ENCODE measurements at regions not wholly inside any gene's neighbourhood (a gene's known extent, or its start where the extent isn't known, plus 50 kb on each side); places are given as distances from the start of the nearest gene placed in this dataset.

DNA sequence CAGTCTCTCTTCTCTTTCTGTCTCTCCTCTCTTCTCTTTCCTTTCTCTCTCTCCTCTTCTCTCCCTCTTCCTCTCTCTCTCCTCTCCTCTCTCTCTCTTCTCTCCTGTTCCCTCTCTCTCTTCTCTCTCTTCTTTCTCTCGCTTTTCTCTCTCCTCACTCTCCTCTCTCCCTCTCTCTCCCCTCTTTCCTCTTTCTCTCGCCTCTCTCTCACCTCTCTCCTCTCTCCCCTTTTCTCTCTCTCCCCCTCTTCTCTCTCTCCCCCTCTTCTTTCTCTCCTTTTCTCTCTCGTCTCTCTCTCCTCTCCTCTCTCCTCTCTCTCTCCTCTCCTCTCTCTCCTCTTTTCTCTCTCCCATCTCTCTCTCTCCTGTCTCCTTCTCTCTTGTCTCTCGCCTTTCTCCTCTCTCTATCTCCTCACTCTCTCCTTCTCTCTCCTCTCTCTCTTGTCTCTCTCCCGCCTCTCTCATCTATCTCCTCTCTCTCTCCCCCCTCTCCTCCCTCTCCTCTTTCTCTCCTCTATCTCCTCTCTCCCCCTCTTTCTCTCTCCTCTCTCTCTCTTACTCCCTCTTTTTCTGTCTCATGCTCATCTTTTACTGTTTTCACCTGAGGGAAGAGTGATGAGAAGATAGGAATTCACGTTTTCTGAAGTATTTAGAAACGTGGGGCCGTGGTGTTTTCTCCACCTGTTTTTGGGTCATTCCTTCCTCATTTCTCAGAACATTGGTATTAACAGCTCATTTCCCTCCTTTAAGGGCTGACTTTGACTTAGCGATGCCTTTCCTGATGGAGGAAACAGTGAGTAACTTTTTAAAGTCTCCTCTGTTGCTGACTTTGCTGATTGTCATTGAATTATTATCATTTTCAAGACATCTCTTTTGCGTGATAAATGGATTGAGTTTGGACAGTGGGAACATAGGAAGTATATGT is 80.6 kb upstream of the CD99 start:
- no peaks in the 10 kb centered on the region for H3K9me3 ChIP-seq

DNA sequence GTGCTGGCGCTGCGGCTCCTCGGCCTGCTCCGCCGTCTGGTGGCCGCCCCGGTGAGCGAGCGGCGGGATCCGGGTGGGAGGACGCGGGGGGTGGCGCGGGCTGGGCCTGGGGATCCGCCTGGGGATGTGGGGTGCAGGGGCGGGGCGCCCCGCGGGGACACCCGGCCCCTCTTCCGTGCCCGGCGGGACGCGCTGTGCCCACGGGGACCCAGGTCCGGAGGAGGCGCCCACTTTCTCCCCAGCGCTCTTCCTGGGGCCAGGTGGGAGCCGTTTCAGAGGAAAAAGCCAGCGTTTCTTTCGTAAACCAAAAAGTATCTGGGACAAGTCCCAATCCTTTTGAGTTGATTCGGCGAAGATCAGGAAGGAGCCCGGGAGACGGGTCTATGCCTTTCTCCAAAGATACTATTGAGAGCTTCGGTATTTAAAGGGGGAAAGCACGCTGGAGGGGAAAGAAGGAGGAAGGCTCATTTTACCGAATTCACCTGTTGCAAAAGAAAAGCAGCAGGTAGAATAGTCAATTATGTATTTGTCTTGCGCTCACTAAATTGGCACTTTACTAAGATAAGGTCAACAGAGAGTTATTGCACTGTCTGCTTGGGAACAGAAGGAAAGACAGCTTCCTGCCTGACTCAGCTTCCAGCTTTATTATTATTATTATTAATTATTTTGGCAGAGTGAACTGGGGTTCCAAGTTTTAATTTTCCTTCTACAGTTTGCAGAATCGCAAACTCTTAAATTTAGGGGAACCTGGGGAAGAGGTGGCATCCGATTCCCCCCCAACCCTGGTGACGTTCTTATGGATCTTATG is 81.5 kb upstream of the CD99 start:
- Histone ChIP-seq H3K9me3 (no peaks in the 10 kb centered on the region), H3K4me1 (replicated peaks) (no peaks in the 10 kb centered on the region), H3K4me3 (peak overlapping the region; percentile 80 to 87), H3K27me3 (replicated peaks; ENCODE audit: insufficient read depth) (no peaks in the 10 kb centered on the region), H3K27ac (peak overlapping the region; percentile 80 to 82), H3K36me3 (no peaks in the 10 kb centered on the region)
- intact Hi-C loops (cut with DNase I) = loop anchor here (5.0 kb wide), 1 partner anchor 83 kb away; the partner anchor contains the start of gene CD99
- TF ChIP-seq POLR2AphosphoS5 (IDR thresholded peaks at IDR 0.05) (no peak), POLR2A (IDR thresholded peaks at IDR 0.05) (no peak)
- TF ChIP-seq, protein P1, sequence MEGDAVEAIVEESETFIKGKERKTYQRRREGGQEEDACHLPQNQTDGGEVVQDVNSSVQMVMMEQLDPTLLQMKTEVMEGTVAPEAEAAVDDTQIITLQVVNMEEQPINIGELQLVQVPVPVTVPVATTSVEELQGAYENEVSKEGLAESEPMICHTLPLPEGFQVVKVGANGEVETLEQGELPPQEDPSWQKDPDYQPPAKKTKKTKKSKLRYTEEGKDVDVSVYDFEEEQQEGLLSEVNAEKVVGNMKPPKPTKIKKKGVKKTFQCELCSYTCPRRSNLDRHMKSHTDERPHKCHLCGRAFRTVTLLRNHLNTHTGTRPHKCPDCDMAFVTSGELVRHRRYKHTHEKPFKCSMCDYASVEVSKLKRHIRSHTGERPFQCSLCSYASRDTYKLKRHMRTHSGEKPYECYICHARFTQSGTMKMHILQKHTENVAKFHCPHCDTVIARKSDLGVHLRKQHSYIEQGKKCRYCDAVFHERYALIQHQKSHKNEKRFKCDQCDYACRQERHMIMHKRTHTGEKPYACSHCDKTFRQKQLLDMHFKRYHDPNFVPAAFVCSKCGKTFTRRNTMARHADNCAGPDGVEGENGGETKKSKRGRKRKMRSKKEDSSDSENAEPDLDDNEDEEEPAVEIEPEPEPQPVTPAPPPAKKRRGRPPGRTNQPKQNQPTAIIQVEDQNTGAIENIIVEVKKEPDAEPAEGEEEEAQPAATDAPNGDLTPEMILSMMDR (IDR thresholded peaks at IDR 0.05) = no peak
- DNase-seq (ENCODE audit: low spot score) = no peak
- WGBS = under 1% methylated on average over 38 of the region's 44 CpGs

More for the DNA sequence above, 80.6 kb upstream of the CD99 start:
- H3K27ac ChIP-seq = no peak overlapping the region
- no peak for TF ChIP-seq POLR2A (IDR thresholded peaks at IDR 0.05)
- no peak for TF ChIP-seq POLR2AphosphoS5 (IDR thresholded peaks at IDR 0.05)
- TF ChIP-seq, protein P1 (IDR thresholded peaks at IDR 0.05) = no peak
- H3K27me3 ChIP-seq (replicated peaks; ENCODE audit: insufficient read depth) = no peaks in the 10 kb centered on the region
- intact Hi-C loops (cut with DNase I) = loop anchor here (5.0 kb wide), 1 partner anchor 82 kb away; the partner anchor contains the start of gene CD99
- H3K4me1 ChIP-seq (replicated peaks) = no peaks in the 10 kb centered on the region
- H3K4me3 ChIP-seq = peak overlapping the region; percentile 80 to 87
- H3K36me3 ChIP-seq = no peaks in the 10 kb centered on the region
- DNase-seq (ENCODE audit: low spot score) = no peak
- 29% methylated on average over 10 of the region's 10 CpGs for WGBS

DNA sequence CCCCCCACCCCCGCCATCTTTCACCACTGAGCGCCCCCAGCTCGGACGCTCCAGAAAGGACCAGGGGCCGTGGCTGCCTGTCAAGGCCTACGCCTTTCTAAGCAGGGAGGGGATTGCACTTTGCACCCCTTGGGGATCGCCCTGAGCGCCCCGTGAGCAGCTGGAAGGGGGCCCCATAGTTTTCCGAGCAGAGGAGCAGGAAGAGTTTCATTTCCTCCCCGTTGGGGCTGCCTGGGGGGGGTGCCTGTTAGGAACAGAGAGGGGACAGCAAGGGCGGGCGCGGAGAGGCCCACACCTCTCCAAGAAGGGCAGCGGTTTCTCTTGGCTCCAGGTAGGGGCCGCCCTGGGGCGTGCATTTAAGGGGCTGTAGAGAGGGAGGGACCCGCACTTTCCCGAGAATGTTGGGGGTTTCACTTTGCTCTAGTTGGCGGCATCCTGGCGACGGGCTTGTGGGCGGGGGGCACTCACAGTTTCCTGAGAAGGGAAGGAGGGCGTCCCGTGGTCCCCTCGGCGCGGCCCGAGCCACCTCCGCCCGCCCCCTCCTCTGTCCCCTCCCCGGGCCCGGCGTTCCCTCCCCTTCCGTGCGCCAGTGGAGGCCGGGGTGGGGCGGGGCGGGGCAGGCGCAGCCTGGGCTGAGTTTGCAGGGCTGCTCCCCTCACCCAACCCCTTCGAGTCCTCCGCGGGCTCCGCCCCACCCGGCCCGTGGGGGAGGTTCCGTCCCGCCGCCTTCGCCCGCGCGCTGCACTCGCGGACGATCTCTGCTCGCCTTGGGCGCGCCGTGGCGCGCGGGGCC is 82.3 kb upstream of the CD99 start:
- intact Hi-C loops (cut with DNase I) = no loop called here
- Histone ChIP-seq H3K27ac (peak overlapping the region; percentile 80 to 82), H3K9me3 (no peaks in the 10 kb centered on the region), H3K27me3 (replicated peaks; ENCODE audit: insufficient read depth) (no peaks in the 10 kb centered on the region), H3K4me1 (replicated peaks) (no peaks in the 10 kb centered on the region), H3K36me3 (no peaks in the 10 kb centered on the region), H3K4me3 (peak overlapping the region; percentile 80 to 87)
- WGBS = under 1% methylated on average over 53 of the region's 63 CpGs
- TF ChIP-seq POLR2AphosphoS5 (IDR thresholded peaks at IDR 0.05) = peak; percentile 16
- TF ChIP-seq, protein P1 (IDR thresholded peaks at IDR 0.05) = no peak
- TF ChIP-seq POLR2A (IDR thresholded peaks at IDR 0.05) = peak; percentile 52
- DNase-seq (ENCODE audit: low spot score) = peak; percentile 86

DNA sequence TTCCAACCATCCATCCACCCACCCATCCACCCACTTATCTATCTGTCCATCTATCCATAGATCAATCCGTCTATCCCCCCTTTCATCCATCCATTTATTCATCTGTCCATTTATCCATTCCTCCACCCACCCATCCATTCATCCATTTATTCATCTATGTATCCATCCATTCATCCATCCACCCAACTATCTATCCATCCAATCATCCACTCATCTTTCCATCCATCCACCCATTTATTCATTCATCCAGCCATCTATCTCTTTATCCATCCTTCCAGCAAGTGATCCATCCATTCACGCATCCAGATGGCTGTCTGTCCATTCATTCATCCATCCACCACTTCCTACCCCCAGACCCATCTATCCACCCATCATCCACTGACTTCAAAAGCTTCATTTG is 84.0 kb upstream of the CD99 start:
- WGBS = 95% methylated on average over 2 of the region's 2 CpGs
- DNase-seq (ENCODE audit: low spot score) = no peak
- H3K4me3 ChIP-seq = no peak overlapping the region
- intact Hi-C loops (cut with DNase I) = no loop called here
- H3K27me3 ChIP-seq (replicated peaks; ENCODE audit: insufficient read depth) = no peaks in the 10 kb centered on the region
- TF ChIP-seq, protein P1 (IDR thresholded peaks at IDR 0.05) = no peak
- no peak for TF ChIP-seq POLR2A (IDR thresholded peaks at IDR 0.05)
- TF ChIP-seq POLR2AphosphoS5 (IDR thresholded peaks at IDR 0.05) = no peak
- H3K9me3 ChIP-seq = no peaks in the 10 kb centered on the region
- no peaks in the 10 kb centered on the region for H3K4me1 ChIP-seq (replicated peaks)
- H3K27ac ChIP-seq = no peak overlapping the region
- no peaks in the 10 kb centered on the region for H3K36me3 ChIP-seq

All from prostate gland (tissue), 2 donors.